ENCODE measurements at regions not wholly inside any gene's neighbourhood (a gene's known extent, or its start where the extent isn't known, plus 50 kb on each side); places are given as distances from the start of the nearest gene placed in this dataset.

DNA sequence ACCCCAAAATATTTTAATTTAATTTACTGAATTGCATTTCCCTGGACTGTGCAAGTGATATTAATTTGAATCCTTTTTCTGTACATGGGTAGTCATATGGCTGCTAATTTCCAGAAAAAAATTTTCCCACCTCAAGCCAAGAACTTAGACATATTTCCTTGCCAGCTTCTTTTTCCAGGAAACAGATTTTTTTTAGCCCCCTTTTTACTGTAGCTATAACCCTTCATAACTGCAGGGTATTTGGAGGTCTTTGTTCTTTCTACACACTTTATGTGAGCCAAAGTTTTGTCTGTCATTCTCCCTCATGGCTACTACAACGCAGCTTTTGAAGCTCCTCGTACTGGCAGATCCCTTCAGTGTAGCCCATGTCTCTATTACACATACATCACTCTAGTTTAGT is 261.2 kb upstream of the PIK3R1 start:
- Histone ChIP-seq H4K20me1 (ENCODE audit: low read depth, low read length) (no peaks in the 10 kb centered on the region), H3K9ac (ENCODE audit: low read length) (no peak overlapping the region), H3K9me3 (ENCODE audit: insufficient read depth, low read length) (no peaks in the 10 kb centered on the region), H3K4me2 (ENCODE audit: low read depth, low read length, poor library complexity, severe bottlenecking) (no peak overlapping the region), H3K4me3 (ENCODE audit: insufficient read depth, low read length, poor library complexity, severe bottlenecking) (no peak overlapping the region), H3K36me3 (ENCODE audit: low read length) (no peaks in the 10 kb centered on the region), H3K79me2 (ENCODE audit: insufficient read depth, low read length) (no peaks in the 10 kb centered on the region), H3K27me3 (ENCODE audit: low read length) (no peaks in the 10 kb centered on the region), H3K9me2 (replicated peaks; ENCODE audit: insufficient read depth, low read length) (no peaks in the 10 kb centered on the region), H2AFZ (ENCODE audit: low read depth, low read length, severe bottlenecking) (no peak overlapping the region), H3F3A (ENCODE audit: insufficient read depth) (no peaks in the 10 kb centered on the region), H3K27ac (ENCODE audit: low read depth, low read length) (no peak overlapping the region)
- no peak for TF ChIP-seq EZH2phosphoT487 (conservative IDR thresholded peaks at IDR 0.05; ENCODE audit: low read length)
- TF ChIP-seq, protein P1, sequence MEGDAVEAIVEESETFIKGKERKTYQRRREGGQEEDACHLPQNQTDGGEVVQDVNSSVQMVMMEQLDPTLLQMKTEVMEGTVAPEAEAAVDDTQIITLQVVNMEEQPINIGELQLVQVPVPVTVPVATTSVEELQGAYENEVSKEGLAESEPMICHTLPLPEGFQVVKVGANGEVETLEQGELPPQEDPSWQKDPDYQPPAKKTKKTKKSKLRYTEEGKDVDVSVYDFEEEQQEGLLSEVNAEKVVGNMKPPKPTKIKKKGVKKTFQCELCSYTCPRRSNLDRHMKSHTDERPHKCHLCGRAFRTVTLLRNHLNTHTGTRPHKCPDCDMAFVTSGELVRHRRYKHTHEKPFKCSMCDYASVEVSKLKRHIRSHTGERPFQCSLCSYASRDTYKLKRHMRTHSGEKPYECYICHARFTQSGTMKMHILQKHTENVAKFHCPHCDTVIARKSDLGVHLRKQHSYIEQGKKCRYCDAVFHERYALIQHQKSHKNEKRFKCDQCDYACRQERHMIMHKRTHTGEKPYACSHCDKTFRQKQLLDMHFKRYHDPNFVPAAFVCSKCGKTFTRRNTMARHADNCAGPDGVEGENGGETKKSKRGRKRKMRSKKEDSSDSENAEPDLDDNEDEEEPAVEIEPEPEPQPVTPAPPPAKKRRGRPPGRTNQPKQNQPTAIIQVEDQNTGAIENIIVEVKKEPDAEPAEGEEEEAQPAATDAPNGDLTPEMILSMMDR (IDR thresholded peaks at IDR 0.05; ENCODE audit: insufficient read depth, low read length, poor library complexity, severe bottlenecking), result no peak

DNA sequence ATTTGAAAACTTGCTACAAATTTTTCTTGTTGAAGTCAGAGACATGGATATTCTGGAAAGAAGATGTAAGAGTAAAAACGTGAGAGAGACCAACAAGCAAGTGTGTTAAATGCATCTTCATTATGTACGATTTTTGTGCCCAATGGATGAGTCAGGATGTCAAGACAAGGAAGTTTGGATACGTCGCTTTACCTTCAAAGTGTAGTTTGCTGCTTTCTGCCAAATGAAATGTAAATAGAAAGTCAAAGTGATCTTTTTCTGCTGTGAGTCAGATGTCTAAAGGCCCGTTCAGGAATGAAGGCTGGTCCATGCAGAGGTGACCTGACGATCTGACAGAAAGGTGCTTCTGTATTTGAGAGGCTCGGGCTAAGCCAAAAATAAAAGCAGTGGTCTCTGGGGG is 273.1 kb upstream of the PIK3R1 start:
- H4K20me1 ChIP-seq (ENCODE audit: low read depth, low read length), result no peaks in the 10 kb centered on the region
- no peak overlapping the region for H2AFZ ChIP-seq (ENCODE audit: low read depth, low read length, severe bottlenecking)
- no peak overlapping the region for H3K4me2 ChIP-seq (ENCODE audit: low read depth, low read length, poor library complexity, severe bottlenecking)
- H3K36me3 ChIP-seq (ENCODE audit: low read length), result no peaks in the 10 kb centered on the region
- no peak overlapping the region for H3K27ac ChIP-seq (ENCODE audit: low read depth, low read length)
- no peak overlapping the region for H3K9ac ChIP-seq (ENCODE audit: low read length)
- no peaks in the 10 kb centered on the region for H3K9me2 ChIP-seq (replicated peaks; ENCODE audit: insufficient read depth, low read length)
- TF ChIP-seq EZH2phosphoT487 (conservative IDR thresholded peaks at IDR 0.05; ENCODE audit: low read length), result no peak
- TF ChIP-seq, protein P1 (IDR thresholded peaks at IDR 0.05; ENCODE audit: insufficient read depth, low read length, poor library complexity, severe bottlenecking), result no peak
- no peaks in the 10 kb centered on the region for H3K79me2 ChIP-seq (ENCODE audit: insufficient read depth, low read length)
- H3F3A ChIP-seq (ENCODE audit: insufficient read depth), result no peaks in the 10 kb centered on the region
- no peaks in the 10 kb centered on the region for H3K9me3 ChIP-seq (ENCODE audit: insufficient read depth, low read length)
- no peaks in the 10 kb centered on the region for H3K27me3 ChIP-seq (ENCODE audit: low read length)
- no peak overlapping the region for H3K4me3 ChIP-seq (ENCODE audit: insufficient read depth, low read length, poor library complexity, severe bottlenecking)

DNA sequence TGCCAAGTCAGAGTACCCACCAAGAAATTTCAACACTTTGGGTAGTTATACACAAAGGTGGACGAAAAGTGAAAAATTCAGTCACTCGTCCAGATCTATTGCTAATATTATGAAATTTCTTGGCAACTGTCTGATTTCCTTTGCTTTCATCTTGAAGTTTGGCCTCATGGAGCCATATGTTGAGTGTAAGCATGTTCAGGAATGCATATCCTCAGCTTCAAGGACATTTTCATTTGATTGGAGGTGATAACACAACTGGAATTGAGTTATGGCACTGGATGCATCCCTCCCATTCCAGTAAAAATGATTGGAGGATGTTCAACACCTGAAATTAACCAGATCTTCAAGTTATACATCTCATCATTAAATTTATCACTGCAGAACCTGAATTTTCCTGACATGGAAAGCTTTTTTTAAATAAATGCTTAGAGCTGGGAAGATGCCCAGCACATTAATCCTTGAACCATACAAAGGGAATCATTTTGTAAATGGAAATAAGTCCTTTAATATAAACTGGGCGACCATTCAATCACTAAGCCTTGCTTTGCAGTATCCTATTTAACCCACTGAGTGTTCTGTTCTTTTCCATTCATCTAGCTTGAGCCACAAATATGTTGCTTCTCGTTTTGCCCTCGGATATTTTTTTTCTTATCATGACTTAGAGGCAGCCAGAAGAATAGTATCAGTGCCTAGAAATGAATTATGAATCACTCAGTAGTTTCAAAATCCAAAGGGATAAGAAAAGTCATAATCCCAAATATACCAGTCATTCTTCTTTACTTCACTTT is 273.7 kb upstream of the PIK3R1 start:
- TF ChIP-seq EZH2phosphoT487 (conservative IDR thresholded peaks at IDR 0.05; ENCODE audit: low read length), result no peak
- TF ChIP-seq, protein P1 (IDR thresholded peaks at IDR 0.05; ENCODE audit: insufficient read depth, low read length, poor library complexity, severe bottlenecking), result no peak
- Histone ChIP-seq H3K9me3 (ENCODE audit: insufficient read depth, low read length) (no peaks in the 10 kb centered on the region), H3F3A (ENCODE audit: insufficient read depth) (no peaks in the 10 kb centered on the region), H3K79me2 (ENCODE audit: insufficient read depth, low read length) (no peaks in the 10 kb centered on the region), H3K9ac (ENCODE audit: low read length) (no peak overlapping the region), H3K27ac (ENCODE audit: low read depth, low read length) (no peak overlapping the region), H3K9me2 (replicated peaks; ENCODE audit: insufficient read depth, low read length) (no peaks in the 10 kb centered on the region), H3K4me3 (ENCODE audit: insufficient read depth, low read length, poor library complexity, severe bottlenecking) (no peak overlapping the region), H2AFZ (ENCODE audit: low read depth, low read length, severe bottlenecking) (no peak overlapping the region), H3K36me3 (ENCODE audit: low read length) (no peaks in the 10 kb centered on the region), H3K4me2 (ENCODE audit: low read depth, low read length, poor library complexity, severe bottlenecking) (no peak overlapping the region), H4K20me1 (ENCODE audit: low read depth, low read length) (no peaks in the 10 kb centered on the region), H3K27me3 (ENCODE audit: low read length) (no peaks in the 10 kb centered on the region)
